Stomach (tissue), 4 donors: ENCODE measurements at regions not wholly inside any gene's neighbourhood (a gene's known extent, or its start where the extent isn't known, plus 50 kb on each side); places are given as distances from the start of the nearest gene placed in this dataset.

Experiments used
- POLR2A ChIP-seq, 4 donors: fragments of 450-650 bp; IDR thresholded peaks; one replicate each; pipeline ENCODE4 v1.6.1; 2016; ENCODE audit warnings: antibody characterized with exemption in 4 of 4, control low read depth in 2 of 4, mild to moderate bottlenecking in 1 of 4, moderate library complexity in 1 of 4
- POLR2AphosphoS5 ChIP-seq, 3 donors: sonication (generic); formaldehyde crosslinking; IDR thresholded peaks; one replicate each; pipeline ENCODE4 v1.6.1; 2016; ENCODE audit warnings: antibody characterized with exemption in 3 of 3
- TF ChIP-seq, protein P1 (sequence below), 7 experiments: fragments of 450-650 bp in 4 of 7; fragments of 200-600 bp in 3 of 7; sonication (generic) in 3 of 7; IDR thresholded peaks; one replicate each; pipeline ENCODE4 v1.5.1; 2016 to 2019; ENCODE audit warnings: antibody characterized with exemption in 7 of 7, control low read depth in 2 of 7, mild to moderate bottlenecking in 1 of 7

DNA sequence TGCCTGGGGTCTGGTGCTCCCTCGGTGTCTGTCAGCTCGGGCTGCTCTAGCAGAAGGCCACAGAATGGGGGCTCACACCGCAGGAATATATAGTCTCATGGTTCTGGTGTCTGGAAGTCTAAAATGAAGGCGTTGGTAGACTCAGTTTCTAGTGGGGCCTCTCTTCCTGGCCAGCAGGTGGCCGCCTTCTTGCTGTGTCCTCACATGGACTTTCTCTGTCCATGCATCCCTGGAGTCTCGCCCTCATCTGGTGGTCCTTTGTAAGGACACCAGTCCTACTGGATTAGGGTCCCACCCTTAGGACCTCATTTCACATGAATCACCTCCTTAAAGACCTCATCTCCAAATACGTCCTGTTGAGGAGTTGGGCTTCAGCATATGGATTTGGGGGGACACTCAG, 65.7 kb downstream of the RRM2 start:
- TF ChIP-seq, protein P1, sequence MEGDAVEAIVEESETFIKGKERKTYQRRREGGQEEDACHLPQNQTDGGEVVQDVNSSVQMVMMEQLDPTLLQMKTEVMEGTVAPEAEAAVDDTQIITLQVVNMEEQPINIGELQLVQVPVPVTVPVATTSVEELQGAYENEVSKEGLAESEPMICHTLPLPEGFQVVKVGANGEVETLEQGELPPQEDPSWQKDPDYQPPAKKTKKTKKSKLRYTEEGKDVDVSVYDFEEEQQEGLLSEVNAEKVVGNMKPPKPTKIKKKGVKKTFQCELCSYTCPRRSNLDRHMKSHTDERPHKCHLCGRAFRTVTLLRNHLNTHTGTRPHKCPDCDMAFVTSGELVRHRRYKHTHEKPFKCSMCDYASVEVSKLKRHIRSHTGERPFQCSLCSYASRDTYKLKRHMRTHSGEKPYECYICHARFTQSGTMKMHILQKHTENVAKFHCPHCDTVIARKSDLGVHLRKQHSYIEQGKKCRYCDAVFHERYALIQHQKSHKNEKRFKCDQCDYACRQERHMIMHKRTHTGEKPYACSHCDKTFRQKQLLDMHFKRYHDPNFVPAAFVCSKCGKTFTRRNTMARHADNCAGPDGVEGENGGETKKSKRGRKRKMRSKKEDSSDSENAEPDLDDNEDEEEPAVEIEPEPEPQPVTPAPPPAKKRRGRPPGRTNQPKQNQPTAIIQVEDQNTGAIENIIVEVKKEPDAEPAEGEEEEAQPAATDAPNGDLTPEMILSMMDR (IDR thresholded peaks at IDR 0.05), result peak in 4 of 7 experiments; percentile 28 to 56 (median 38)
- TF ChIP-seq POLR2AphosphoS5 (IDR thresholded peaks at IDR 0.05), result no peak
- no peak for TF ChIP-seq POLR2A (IDR thresholded peaks at IDR 0.05)
